Loucy (cell line): ENCODE measurements at regions not wholly inside any gene's neighbourhood (a gene's known extent, or its start where the extent isn't known, plus 50 kb on each side); places are given as distances from the start of the nearest gene placed in this dataset.

ENCODE experiments used
- CTCF ChIP-seq: fragments of 200-600 bp; sonication (generic); conservative IDR thresholded peaks from 2 replicates; pipeline ENCODE4 v1.5.1; 2014; ENCODE audit warnings: mild to moderate bottlenecking, antibody characterized with exemption, low read length
- EZH2phosphoT487 ChIP-seq: fragments of 200-600 bp; IDR thresholded peaks from 2 replicates; pipeline ENCODE4 v1.6.1; 2018; ENCODE audit warnings: antibody characterized with exemption, mild to moderate bottlenecking, moderate library complexity, borderline replicate concordance

GRCh38 chr9:16275795-16276624 is 594.5 kb downstream of the BNC2 start:
- TF ChIP-seq CTCF: no peak
- no peak for TF ChIP-seq EZH2phosphoT487
